ENCODE measurements at regions not wholly inside any gene's neighbourhood (a gene's known extent, or its start where the extent isn't known, plus 50 kb on each side); places are given as distances from the start of the nearest gene placed in this dataset.

GRCh38 chr2:104077573-104077972 lies 776.3 kb upstream of the POU3F3 start:
- Histone ChIP-seq H3K36me3 (ENCODE audit: control insufficient read depth in 1 of 2, insufficient read depth in 2 of 2, low read length in 2 of 2) (no peaks in the 10 kb centered on the region), H3K79me2 (ENCODE audit: insufficient read depth, low read length) (no peaks in the 10 kb centered on the region), H3K4me3 (replicated peaks in 1 of 2; ENCODE audit: low read depth in 1 of 2, low read length in 2 of 2) (no peak overlapping the region), H3K4me2 (ENCODE audit: low read length) (no peak overlapping the region), H4K20me1 (ENCODE audit: insufficient read depth) (no peaks in the 10 kb centered on the region), H3K27ac (ENCODE audit: low read depth, low read length) (no peak overlapping the region), H3K4me1 (ENCODE audit: control insufficient read depth in 1 of 2, insufficient read depth in 2 of 2, low read length in 2 of 2) (no peaks in the 10 kb centered on the region), H3K9me3 (ENCODE audit: control insufficient read depth in 1 of 2, insufficient read depth in 1 of 2, low read depth in 1 of 2, low read length in 2 of 2) (peaks cover 3 to 8% of the 10 kb centered on the region in 2 experiments; a peak in 2 of 4 replicates), H3K9me2 (ENCODE audit: insufficient read depth) (no peaks in the 10 kb centered on the region), H3K27me3 (ENCODE audit: insufficient read depth, low read length) (no peaks in the 10 kb centered on the region), H2AFZ (ENCODE audit: low read depth, low read length, poor library complexity, severe bottlenecking) (no peak overlapping the region), H3K9ac (ENCODE audit: low read length) (no peak overlapping the region)
- ATAC-seq: no peak
- TF ChIP-seq CTCF (IDR thresholded peaks at IDR 0.05 in 2 of 3, conservative IDR thresholded peaks at IDR 0.05 in 1 of 3; ENCODE audit: borderline replicate concordance in 1 of 3, insufficient read depth in 1 of 3, low read depth in 2 of 3, low read length in 2 of 3) (no peak), TCF7L2 (IDR thresholded peaks at IDR 0.05; ENCODE audit: borderline replicate concordance, extremely low read depth, insufficient read depth, insufficient read length) (no peak), ATF3 (IDR thresholded peaks at IDR 0.05) (no peak), RAD21 (IDR thresholded peaks at IDR 0.05; ENCODE audit: low read depth) (no peak), POLR2AphosphoS5 (IDR thresholded peaks at IDR 0.05; ENCODE audit: low read depth, low read length) (no peak), POLR2A (IDR thresholded peaks at IDR 0.05; ENCODE audit: borderline replicate concordance, extremely low read depth, insufficient read depth, insufficient read length) (no peak), EZH2phosphoT487 (IDR thresholded peaks at IDR 0.05; ENCODE audit: borderline replicate concordance) (no peak), REST (IDR thresholded peaks at IDR 0.05; ENCODE audit: low read depth) (no peak), MAX (IDR thresholded peaks at IDR 0.05) (no peak), SIN3A (IDR thresholded peaks at IDR 0.05; ENCODE audit: low read depth) (no peak), SP1 (IDR thresholded peaks at IDR 0.05; ENCODE audit: low read depth) (no peak), ZFX (IDR thresholded peaks at IDR 0.05) (no peak), ELF1 (IDR thresholded peaks at IDR 0.05; ENCODE audit: borderline replicate concordance, low read depth) (no peak), EGR1 (IDR thresholded peaks at IDR 0.05; ENCODE audit: low read depth) (no peak), FOSL1 (IDR thresholded peaks at IDR 0.05; ENCODE audit: low read depth) (no peak), JUND (IDR thresholded peaks at IDR 0.05) (no peak), YY1 (IDR thresholded peaks at IDR 0.05; ENCODE audit: extremely low read depth, insufficient replicate concordance, low read depth, low read length) (no peak), ZBTB33 (IDR thresholded peaks at IDR 0.05; ENCODE audit: extremely low read depth, insufficient replicate concordance, low read length) (no peak), ZNF274 (IDR thresholded peaks at IDR 0.05; ENCODE audit: low read depth, low read length) (no peak), CEBPB (IDR thresholded peaks at IDR 0.05; ENCODE audit: low read depth) (no peak)
- no TSS peak for BruUV-seq (replicated peaks)
- intact Hi-C loops (cut with micrococcal nuclease): no loop called here
- CTCF ChIA-PET: no interaction called here
- POLR2A ChIA-PET: no interaction called here
- no peak for DNase-seq (ENCODE audit: low read depth, low spot score)
- RAD21 ChIA-PET (ENCODE audit: low non-redundant PET in 1 of 2, low total read pairs in 2 of 2, uncharacterized antibody in 2 of 2, unreplicated experiment in 2 of 2): no interaction called here
